GM12865 (cell line): ENCODE measurements at regions not wholly inside any gene's neighbourhood (a gene's known extent, or its start where the extent isn't known, plus 50 kb on each side); places are given as distances from the start of the nearest gene placed in this dataset.
"Not testable (repeated sequence)": the region's sequence is repeated elsewhere in the genome, so short reads cannot be mapped to it uniquely, and the experiment has no call there.

Experiments used
- DNase-seq: peaks from one replicate; pipeline ENCODE4 v3.0.0; 2010; ENCODE audit warnings: low read depth
- H3K4me3 ChIP-seq: 2 replicates; pipeline ENCODE4 v1.5.1; 2011; ENCODE audit warnings: mild to moderate bottlenecking, low read depth, low read length, control low read depth
- CTCF ChIP-seq: IDR thresholded peaks from 2 replicates; pipeline ENCODE4 v1.5.1; 2011; ENCODE audit warnings: low read length, control low read depth, low read depth, inconsistent platforms; ENCODE audit not compliant: insufficient read depth; ENCODE audit errors: missing control alignments

DNA sequence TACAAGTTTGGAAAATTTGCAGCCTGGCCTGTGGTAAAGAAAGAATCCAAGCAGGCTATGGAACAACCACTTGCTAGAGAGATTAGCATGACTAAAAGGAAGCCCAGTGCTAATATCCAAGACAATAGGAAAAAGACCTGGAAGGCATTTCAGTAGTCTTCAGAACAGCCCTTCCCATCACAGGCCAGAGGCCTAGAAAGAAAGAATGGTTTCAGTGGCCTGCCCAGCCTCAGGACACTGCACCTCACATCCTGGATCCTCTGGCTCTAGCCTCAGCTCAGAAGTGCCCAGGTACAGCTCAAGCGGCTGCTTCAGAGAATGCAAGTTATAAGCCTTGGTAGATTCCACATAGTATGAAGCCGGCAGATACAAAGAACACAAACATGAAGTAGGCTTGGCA is 449.8 kb upstream of the AR start:
- H3K4me3 ChIP-seq: no peak overlapping the region
- no peak for DNase-seq
- no peak for TF ChIP-seq CTCF

DNA sequence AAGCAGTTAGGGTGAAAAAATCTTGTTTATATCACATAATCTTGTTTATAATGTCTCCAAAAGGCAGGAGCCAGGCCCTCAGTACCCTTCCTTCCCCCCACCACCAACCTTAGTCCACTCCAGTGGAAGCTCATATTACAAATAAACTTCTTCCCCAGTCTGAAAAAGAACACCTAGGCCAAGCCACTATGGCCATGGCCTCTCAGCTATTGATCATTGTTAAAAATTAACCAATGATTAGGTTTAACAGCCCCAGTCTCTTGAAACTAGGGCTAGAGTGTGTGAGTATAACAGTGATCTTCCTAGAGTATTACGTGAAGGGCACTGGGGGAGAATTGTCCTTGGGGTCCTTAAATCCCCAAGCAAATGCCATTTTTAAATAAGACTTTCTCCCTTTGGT is 411.9 kb upstream of the EDA2R start:
- no peak overlapping the region for H3K4me3 ChIP-seq
- no peak for TF ChIP-seq CTCF
- DNase-seq: no peak

GRCh38 chrX:67044866-67045265 is 406.0 kb upstream of the EDA2R start:
- no peak for DNase-seq
- H3K4me3 ChIP-seq: no peak overlapping the region
- no peak for TF ChIP-seq CTCF

- no peak for DNase-seq
- H3K4me3 ChIP-seq: no peak overlapping the region
- TF ChIP-seq CTCF: no peak
Measured at GRCh38 chrX:67044029-67044653, 405.3 kb upstream of the EDA2R start.

- no peak for DNase-seq
- no peak overlapping the region for H3K4me3 ChIP-seq
- TF ChIP-seq CTCF: no peak
Measured at GRCh38 chrX:67004451-67004850, 365.6 kb upstream of the EDA2R start.

DNA sequence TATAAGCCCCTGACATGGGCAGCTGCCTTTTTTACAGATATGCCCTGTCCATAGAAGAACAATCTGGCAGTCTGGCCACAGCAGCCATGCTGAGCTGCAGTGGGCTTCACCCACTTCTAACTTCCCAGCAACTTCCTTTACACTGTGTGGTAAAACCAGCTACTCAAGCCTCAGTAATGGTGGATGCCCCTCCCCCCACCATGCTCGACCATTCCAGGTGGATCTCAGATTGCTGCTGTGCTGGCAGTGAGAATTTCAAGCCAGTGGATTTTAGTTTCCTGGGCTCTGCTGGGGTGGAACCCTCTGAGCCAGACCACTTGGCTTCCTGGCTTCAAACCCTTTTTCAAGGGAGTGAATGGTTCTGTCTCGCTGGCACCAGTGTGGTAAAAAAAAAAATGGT is 355.9 kb upstream of the EDA2R start:
- DNase-seq: no peak

GRCh38 chrX:66992077-66992476 is 353.2 kb upstream of the EDA2R start:
- not testable (repeated sequence) for H3K4me3 ChIP-seq, DNase-seq

More for the DNA sequence above, 355.9 kb upstream of the EDA2R start:
- H3K4me3 ChIP-seq: no peak overlapping the region
- TF ChIP-seq CTCF: no peak
